ENCODE measurements at regions not wholly inside any gene's neighbourhood (a gene's known extent, or its start where the extent isn't known, plus 50 kb on each side); places are given as distances from the start of the nearest gene placed in this dataset.

DNA sequence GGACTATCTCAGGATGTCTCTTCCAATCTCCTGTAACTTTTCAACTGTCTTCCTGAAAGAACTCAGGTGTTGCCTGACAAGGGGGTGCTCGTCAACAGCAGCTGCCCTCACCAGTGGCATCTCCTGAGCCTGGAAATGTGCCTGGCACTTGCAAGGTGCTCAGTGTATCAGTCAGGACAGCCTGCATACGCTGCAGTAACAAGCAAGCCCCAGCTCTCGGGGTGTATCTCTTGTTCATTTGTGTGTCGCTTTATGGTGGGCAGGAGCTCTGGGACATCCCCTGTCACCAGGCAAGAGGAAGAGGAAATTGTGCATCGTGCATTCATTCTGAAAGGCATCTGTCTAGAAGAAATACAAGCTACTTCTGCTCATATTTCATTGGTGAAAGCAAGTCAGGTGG lies 263.1 kb downstream of the DCDC2C start:
- no peak overlapping the region for H3K4me3 ChIP-seq (ENCODE audit: control insufficient read depth, low read depth, low read length)
- TF ChIP-seq, protein P1, sequence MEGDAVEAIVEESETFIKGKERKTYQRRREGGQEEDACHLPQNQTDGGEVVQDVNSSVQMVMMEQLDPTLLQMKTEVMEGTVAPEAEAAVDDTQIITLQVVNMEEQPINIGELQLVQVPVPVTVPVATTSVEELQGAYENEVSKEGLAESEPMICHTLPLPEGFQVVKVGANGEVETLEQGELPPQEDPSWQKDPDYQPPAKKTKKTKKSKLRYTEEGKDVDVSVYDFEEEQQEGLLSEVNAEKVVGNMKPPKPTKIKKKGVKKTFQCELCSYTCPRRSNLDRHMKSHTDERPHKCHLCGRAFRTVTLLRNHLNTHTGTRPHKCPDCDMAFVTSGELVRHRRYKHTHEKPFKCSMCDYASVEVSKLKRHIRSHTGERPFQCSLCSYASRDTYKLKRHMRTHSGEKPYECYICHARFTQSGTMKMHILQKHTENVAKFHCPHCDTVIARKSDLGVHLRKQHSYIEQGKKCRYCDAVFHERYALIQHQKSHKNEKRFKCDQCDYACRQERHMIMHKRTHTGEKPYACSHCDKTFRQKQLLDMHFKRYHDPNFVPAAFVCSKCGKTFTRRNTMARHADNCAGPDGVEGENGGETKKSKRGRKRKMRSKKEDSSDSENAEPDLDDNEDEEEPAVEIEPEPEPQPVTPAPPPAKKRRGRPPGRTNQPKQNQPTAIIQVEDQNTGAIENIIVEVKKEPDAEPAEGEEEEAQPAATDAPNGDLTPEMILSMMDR (conservative IDR thresholded peaks at IDR 0.05; ENCODE audit: control insufficient read depth, insufficient read depth, low read depth, low read length), result no peak
- no peak for DNase-seq (ENCODE audit: low read depth)

DNA sequence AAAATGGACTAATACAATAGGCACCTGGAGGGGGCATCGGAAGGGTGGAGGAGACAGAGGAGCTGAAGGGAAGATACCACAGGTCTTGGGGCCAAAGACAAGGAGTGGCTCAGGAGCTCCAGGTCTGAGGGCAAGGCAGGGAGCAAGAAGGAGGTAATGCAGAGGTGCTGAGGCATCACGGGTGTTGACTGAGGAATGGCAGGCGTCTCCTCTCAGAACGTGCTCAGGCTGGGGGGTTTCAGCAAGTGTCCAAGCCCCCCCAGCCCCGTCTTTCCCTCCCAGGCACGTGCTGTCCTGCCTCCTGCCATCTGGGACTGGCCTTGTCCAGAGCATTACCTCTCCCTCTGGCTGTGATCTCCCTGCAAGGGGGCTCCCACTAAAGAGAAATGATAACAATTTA lies 265.4 kb downstream of the DCDC2C start:
- no peak overlapping the region for H3K4me3 ChIP-seq (ENCODE audit: control insufficient read depth, low read depth, low read length)
- TF ChIP-seq, protein P1 (conservative IDR thresholded peaks at IDR 0.05; ENCODE audit: control insufficient read depth, insufficient read depth, low read depth, low read length), result no peak
- no peak for DNase-seq (ENCODE audit: low read depth)

DNA sequence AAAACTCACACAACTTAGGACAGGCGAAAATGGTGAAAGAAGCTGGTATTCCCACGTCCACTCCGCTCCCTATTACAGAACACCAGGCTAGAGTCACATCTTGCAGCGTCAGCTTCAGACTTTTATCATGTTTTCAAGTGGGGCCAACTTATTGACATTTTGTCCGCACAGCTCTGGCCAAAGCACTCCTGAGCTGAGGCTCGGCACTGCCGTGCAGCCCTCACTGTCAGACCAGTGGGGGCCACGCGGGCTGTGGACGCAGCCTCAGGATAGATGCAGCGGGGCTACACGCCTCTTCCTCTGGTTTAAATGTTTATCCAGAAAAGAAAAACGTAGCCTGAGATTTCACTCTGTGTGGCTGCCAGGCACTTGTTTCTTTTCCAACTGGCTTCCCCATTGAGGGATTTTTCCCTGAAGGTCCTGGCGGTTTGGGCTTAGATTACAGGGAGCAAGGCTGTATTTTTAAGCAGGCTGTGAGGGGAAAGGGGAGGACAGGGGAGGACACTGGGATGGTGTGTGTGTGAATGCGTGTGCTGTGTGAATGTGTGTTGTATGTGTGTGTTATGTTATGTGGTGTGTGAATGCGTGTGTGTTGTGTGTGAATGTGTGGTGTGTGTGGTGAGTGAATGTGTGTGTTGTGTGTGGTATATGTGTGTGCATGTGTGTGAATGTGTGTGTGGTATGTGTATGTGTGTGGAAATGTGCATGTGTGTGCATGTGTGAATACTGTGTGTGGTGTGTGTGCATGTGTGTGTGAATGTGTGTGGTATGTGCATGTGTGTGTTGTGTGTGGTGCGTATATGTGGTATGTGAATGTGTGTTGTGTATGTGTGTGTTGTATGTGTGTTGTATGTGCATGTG lies 267.6 kb downstream of the DCDC2C start:
- no peak overlapping the region for H3K4me3 ChIP-seq (ENCODE audit: control insufficient read depth, low read depth, low read length)
- TF ChIP-seq, protein P1 (conservative IDR thresholded peaks at IDR 0.05; ENCODE audit: control insufficient read depth, insufficient read depth, low read depth, low read length), result no peak
- no peak for DNase-seq (ENCODE audit: low read depth)

DNA sequence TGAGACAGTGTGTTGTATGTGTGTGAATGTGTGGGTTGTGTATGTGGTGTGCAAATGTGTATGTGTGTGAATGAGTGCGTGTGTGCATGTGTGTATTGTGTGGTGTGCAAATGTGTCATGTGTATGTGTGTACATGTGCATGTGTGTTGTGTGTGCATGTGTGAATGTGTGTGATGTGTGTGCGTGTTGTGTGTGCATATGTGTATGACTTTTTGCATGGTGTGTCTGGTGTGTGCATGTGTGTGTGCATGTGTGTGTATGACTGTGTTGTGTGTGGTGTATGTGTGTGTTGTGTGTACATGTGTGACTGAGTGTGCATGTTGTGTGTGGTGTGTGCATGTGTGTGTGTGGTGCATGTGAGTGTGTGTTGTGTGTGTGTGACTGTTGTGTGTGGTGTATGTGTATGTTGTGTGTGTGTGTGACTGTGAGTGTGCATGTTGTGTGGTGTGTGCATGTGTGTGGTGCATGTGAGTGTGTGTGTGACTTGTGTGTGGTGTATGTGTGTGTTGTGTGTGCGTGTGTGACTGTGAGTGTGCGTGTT lies 268.3 kb downstream of the DCDC2C start:
- DNase-seq (ENCODE audit: low read depth), result no peak
- TF ChIP-seq, protein P1 (conservative IDR thresholded peaks at IDR 0.05; ENCODE audit: control insufficient read depth, insufficient read depth, low read depth, low read length), result no peak
- H3K4me3 ChIP-seq (ENCODE audit: control insufficient read depth, low read depth, low read length), result no peak overlapping the region

DNA sequence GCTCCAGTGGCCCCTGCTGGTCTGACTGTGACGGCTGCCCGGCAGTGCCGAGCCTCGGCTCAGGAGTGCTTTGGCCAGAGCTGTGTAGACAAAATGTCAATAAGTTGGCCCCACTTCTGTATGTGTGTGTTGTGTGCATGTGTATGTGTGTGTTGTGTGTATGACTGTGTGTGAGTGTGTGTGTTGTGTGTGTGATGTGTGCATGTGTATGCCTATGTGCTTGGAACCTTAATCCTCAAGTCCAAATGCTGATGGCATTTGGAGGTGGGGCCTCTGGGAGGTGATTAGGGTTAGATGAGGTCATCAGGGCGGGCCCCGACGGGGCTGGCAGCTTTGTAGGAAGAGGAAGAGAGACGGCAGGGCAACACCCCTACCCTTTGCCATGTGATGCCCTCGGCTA lies 269.0 kb downstream of the DCDC2C start:
- H3K4me3 ChIP-seq (ENCODE audit: control insufficient read depth, low read depth, low read length), result no peak overlapping the region
- DNase-seq (ENCODE audit: low read depth), result no peak
- TF ChIP-seq, protein P1 (conservative IDR thresholded peaks at IDR 0.05; ENCODE audit: control insufficient read depth, insufficient read depth, low read depth, low read length), result no peak

DNA sequence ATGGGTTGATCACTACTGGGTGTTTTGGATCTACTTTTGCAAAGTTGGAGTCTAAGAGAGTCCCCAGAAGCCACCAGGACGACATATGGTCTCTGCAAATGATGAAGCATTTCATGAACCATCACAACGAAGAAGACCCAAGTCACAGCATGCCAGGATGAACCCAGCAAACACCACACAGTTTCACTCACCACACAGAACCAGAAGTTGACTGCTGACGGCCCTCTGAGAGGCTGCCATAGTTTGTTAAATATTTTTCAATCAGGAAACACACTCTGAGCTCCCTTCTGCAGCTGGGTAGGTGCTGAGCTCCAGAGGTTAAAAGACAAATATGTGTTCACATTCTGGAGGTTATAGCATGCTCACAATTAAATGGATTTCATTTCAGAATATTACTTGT lies 271.4 kb downstream of the DCDC2C start:
- TF ChIP-seq, protein P1 (conservative IDR thresholded peaks at IDR 0.05; ENCODE audit: control insufficient read depth, insufficient read depth, low read depth, low read length), result no peak

More for the DNA sequence above, 271.4 kb downstream of the DCDC2C start:
- no peak overlapping the region for H3K4me3 ChIP-seq (ENCODE audit: control insufficient read depth, low read depth, low read length)
- no peak for DNase-seq (ENCODE audit: low read depth)
